NCI-H82 (cell line): ENCODE measurements at regions not wholly inside any gene's neighbourhood (a gene's known extent, or its start where the extent isn't known, plus 50 kb on each side); places are given as distances from the start of the nearest gene placed in this dataset.
A peak's percentile ranks its signal among the peaks of the same experiment; 100 is the strongest.

Source experiments
- DNase-seq: peaks from one replicate; lab custom pipeline; 2025; lab: John Stamatoyannopoulos, UW

- no peak for DNase-seq
Measured at GRCh38 chr2:220279372-220279771, 651.9 kb downstream of the SLC4A3 start.

GRCh38 chr2:220279840-220280239, 652.4 kb downstream of the SLC4A3 start:
- DNase-seq, result no peak

GRCh38 chr2:220280736-220281135, 653.3 kb downstream of the SLC4A3 start:
- no peak for DNase-seq

GRCh38 chr2:220281771-220282170, 654.3 kb downstream of the SLC4A3 start:
- no peak for DNase-seq

- DNase-seq, result no peak
Measured at GRCh38 chr2:220282236-220282635, 654.8 kb downstream of the SLC4A3 start.

- no peak for DNase-seq
Measured at GRCh38 chr2:220293966-220294365, 666.5 kb downstream of the SLC4A3 start.

GRCh38 chr2:220296174-220296573, 668.7 kb downstream of the SLC4A3 start:
- peak; percentile 9 for DNase-seq

DNA sequence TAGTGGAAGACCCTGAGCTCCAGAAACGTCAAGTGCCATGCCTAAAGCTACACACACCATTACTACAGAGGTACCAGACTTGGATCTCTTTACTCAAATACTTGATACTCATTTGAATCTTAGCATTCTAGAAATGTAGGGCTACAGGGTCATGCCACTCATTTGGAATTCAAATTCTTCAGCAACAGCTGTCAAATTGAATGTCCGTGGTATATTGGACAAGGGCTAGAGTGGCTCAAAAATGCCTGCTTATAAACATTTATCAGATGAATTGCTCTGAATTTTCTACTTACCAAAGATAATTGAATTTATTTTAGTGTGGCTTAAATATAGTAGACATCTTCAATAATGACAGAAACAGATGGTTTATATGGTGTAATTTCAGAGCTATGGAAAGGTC, 669.7 kb downstream of the SLC4A3 start:
- DNase-seq, result no peak

DNA sequence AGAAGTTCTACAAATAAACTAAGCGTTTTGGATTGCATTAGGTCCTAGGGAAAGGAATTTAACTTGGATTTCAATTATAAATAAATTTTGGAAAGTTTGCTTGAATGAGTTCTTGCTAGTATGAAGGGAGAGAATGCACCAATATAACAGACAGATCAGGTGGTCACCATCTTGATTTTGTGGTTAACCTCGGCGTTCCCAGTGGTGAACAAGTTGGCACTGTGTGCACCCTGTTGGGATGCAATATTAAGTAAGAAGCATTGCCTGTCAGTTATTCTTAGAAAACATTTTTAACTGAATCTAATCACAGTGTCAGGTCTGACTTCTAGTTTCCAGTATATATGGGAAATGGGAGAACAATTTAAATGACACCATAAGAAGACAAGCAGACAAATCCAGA, 673.4 kb downstream of the SLC4A3 start:
- DNase-seq, result no peak

DNA sequence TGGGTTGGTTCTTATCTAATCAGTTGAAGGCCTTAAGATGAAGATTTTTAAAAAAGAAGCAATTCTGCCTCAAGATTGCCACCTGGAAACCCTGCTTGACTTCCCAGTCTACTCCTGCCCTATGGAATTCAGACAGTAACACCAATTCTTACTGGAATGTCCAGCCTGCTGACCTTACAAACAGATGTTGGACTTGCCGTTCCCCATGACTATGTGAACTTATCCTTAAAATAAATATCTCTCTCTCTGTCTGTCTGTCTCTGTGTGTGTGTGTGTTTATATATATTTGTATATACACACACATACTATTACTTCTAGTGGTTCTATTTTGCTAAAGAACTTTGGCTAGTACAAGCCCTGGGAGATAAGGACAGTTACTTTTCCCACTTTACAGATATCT, 675.3 kb downstream of the SLC4A3 start:
- no peak for DNase-seq

GRCh38 chr2:220309215-220309614, 681.8 kb downstream of the SLC4A3 start:
- DNase-seq, result no peak

- DNase-seq, result no peak
Measured at GRCh38 chr2:220310451-220310861, 683.0 kb downstream of the SLC4A3 start.

GRCh38 chr2:220315098-220315823, 687.8 kb downstream of the SLC4A3 start:
- peak; percentile 94 for DNase-seq

DNA sequence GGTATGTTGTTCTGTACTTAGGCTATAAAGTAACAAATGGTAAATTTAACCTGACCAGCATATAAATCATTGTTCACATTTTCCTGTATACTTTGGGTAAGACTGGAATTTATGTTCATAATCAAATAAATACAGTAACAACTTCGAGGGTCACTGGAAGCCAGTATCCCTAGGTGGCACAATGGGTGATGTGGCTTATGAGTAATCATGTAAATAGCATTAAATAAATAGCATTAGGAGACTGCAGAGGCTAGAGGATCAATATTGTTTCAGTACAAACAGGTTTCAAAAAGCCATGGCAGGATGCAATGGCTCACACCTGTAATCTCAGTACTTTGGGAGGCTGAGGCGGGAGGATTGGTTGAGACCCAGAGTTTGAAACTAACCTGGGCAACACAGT, 690.6 kb downstream of the SLC4A3 start:
- DNase-seq, result peak; percentile 69

GRCh38 chr2:220318508-220318907, 691.1 kb downstream of the SLC4A3 start:
- DNase-seq, result no peak

GRCh38 chr2:220320326-220320725, 692.9 kb downstream of the SLC4A3 start:
- DNase-seq, result no peak

DNA sequence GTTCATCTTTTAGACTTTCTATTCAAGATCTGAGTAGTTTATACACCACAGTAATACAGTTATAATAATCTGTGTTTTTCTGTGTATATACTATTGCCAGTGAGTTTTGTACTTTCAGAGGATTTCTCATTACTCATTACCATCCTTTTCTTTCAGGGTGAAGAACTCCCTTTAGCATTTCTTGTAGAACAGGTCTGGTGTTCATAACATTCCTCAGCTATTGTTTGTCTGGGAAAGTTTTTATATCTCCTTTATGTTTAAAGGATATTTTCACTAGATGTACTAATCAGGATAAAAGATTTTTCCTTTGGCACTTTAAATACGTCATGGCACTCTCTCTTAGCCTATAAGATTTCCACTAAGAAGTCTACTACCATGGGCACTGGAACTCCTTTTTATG, 705.5 kb downstream of the SLC4A3 start:
- no peak for DNase-seq

DNA sequence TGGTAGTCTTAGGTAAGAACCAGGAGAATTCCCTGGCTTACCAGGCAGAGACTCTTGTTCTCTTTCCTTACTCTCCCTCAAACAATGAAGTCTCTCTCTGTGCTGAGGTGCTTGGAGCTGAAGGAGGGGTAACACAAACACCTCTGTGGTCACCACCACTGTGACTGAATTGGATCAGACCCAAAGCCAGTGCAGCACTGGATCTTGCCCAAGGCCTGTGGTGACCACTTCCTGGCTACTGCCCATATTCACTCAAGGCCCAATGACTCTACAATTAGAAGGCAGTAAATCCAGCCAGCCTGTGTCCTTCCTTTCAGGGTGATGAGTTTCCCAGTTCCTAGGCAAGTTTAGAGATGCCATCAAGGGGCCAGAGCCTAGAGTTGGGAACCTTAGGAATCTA, 706.8 kb downstream of the SLC4A3 start:
- no peak for DNase-seq

- no peak for DNase-seq
Measured at GRCh38 chr2:220334871-220335590, 707.6 kb downstream of the SLC4A3 start.

DNA sequence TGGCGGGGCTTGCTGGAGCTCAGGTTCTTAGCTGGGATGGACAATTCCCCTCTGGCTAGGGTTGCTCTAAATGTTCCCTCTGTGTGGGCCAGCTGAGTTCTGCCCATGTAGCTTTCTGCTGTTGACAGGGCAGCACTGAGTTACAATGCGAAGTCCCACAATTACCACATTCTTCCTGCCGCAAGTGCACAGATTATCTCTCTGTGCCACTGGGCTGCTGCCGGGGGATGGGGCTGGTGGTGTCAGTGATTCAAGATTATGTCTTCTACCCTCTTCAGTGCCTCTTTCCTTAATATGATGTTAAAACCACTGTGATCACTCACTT, 708.1 kb downstream of the SLC4A3 start:
- DNase-seq, result peak; percentile 44

DNA sequence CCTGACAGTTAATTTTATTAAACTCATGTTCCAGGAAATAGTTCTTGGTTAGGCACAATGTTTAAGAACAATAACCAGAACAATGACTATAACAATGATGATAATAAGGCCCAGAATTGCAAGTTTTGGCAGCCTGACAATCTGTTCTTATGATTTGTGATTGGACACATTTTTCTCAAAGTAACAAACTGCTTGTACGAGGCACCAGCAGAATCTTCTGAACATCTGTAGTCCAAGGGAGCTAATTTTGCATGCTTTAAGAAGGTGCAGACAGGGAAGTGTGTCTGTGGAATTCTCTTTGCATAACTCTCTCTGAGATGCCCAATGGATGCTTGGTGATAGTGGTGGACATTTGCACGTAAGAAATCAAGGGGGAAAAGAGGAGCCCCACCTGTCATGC, 709.3 kb downstream of the SLC4A3 start:
- peak; percentile 33 for DNase-seq

DNA sequence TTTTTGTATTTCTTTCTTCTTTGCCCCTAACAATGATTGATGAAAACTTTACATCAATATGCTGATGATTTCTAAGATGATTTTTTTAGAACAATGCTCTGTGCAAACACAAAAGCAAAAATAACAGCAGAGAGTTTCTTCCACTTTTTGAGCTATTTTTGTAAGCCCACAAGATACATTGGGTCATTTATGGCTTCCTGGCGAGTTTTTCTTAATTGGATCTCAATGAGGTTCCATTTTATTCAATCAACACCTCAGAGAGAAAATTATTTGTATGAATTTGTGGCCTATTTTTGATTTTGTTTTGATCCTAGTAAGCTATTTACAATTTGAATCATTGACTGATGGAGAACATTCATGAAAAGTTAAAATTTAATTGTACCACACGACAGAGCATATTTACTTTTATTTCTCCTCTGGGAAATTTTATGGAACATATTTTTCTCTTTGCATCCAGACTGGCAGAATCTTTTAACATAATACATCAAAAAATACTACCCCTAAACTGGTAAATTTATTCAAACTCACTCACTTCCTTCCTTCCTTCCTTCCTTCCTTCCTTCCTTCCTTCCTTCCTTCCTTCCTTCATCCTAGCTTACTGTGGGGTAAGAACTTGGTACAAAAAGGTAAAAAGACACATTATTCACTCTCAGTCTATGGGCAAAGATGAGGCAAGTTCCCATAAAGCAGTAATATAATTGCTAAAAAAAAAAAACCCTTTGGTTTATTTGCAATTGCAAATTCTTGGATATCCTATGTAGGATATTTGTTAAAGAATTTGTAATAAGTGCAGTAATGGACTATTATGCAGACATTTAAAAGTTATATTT, 710.4 kb downstream of the SLC4A3 start:
- no peak for DNase-seq

DNA sequence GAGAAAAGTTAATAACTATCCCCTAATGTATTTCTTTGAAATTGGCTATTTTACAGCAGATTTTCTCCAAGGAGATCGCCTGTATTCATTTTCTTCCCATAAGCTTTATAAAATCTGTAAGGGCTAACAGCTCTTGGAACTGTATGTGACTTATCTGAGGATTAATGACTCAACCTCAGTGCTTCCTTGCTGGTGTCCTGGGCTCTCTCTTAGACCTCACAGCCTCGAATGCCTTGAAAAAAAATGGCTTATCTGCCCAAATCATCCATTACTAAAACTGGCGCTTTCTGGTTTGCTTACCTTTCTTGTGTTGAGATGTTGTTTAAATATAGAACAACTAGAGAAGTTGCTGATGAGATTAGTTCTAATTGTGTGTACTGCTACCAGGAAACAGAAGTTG, 713.6 kb downstream of the SLC4A3 start:
- peak; percentile 39 for DNase-seq
